Stimulated activated CD8-positive, alpha-beta memory T cell treated with anti-CD3 and anti-CD28 coated beads, Interleukin-7, amount 100 ng/mL, for 48 hours (primary cell): ENCODE measurements at regions not wholly inside any gene's neighbourhood (a gene's known extent, or its start where the extent isn't known, plus 50 kb on each side); places are given as distances from the start of the nearest gene placed in this dataset.
"Not testable (repeated sequence)": the region's sequence is repeated elsewhere in the genome, so short reads cannot be mapped to it uniquely, and the experiment has no call there.

ENCODE experiments used
- DNase-seq, 2 donors: peaks; one replicate each; pipeline ENCODE4 v3.0.0-alpha.2; 2020; ENCODE audit warnings: low read depth in 1 of 2; ENCODE audit errors: extremely low read depth in 1 of 2

DNA sequence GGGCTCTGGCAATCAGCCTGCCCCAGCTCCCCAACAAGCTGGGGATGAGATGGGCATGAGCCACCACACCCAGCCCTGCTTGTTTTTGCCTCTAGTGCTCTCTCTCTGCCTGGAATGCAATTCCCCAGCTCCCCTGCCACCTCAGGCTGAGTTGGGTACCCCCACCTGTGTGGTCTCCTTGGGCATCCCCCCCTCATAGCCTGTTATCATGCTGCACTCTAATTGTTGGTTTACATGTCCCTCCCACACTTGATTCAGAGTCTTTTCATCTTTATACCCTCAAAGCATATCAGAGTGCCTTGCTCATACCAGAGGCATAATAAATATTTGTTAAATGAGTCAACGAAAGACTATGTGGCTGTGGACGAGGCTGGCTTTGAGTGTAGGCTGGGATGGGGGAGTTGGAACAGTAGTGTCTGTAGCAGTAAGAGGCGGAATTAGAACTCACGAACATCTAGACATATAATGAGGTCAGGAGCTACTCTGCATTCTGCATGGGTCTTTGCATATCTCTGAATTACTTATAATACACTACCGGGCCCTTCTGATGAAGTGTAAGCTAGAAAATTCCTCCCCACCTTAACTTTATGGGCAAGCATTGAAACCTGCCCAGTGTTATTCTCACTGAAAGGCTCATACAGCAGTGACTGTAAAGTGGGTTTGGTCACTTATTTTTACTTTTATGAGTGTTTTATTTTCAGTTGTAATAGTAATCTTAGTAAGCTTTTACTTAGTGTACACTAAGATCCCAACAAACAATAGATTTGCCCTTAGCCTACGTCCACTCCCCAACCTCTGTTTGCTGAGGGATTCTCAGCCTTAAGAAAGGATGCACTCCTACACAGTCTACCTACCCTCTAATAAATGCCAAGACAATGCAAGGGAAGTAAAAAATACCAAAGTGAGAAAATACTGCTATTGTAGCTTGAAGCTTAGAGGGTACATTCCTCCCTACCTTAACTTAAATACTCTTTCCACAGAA, 58.7 kb downstream of the EDN1 start:
- DNase-seq = no peak

GRCh38 chr6:12350644-12351170, 60.5 kb downstream of the EDN1 start:
- DNase-seq = no peak

DNA sequence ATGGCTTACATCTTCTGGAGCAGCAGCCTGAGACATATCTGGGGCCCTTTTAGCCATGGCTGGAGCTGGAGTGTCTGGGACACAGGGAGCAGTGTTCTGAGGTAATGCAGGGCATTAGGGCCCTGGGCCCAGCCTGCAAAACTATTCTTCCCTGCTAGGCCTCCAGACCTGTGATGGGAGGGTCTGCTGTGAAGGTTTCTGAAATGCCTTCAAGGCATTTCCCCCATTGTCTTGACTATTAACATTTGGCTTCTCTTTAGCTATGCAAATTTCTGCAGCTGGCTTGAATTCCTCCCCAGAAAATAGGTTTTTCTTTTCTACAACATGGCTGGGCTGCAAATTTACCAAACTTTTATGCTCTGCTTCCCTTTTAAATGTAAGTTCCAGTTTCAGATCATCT, 61.5 kb downstream of the EDN1 start:
- DNase-seq = no peak

- DNase-seq = no peak
Measured at GRCh38 chr6:12353731-12354130, 63.6 kb downstream of the EDN1 start.

GRCh38 chr6:12354499-12354898, 64.3 kb downstream of the EDN1 start:
- no peak for DNase-seq

GRCh38 chr6:12355354-12355753, 65.2 kb downstream of the EDN1 start:
- no peak for DNase-seq

DNA sequence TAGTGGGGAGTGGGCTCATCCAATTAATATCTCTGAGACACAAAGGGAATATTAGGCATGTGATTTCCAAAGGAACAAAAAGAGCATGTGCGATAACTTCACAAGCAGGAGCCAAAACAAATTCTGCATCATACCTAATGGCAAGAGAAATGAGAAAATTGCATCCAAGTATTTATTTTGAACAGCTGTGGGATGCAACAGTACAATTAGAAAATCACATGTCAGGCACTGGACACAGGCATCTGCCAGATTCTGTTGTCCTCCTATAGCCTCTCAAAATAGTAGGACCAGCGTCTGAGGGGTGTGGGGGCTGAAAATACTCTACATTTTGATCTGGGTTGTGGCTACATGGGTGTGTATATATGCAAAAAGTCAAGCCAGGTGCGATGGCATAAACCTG, 66.3 kb downstream of the EDN1 start:
- no peak for DNase-seq

- DNase-seq = no peak
Measured at GRCh38 chr6:12356983-12357972, 67.1 kb downstream of the EDN1 start.

DNA sequence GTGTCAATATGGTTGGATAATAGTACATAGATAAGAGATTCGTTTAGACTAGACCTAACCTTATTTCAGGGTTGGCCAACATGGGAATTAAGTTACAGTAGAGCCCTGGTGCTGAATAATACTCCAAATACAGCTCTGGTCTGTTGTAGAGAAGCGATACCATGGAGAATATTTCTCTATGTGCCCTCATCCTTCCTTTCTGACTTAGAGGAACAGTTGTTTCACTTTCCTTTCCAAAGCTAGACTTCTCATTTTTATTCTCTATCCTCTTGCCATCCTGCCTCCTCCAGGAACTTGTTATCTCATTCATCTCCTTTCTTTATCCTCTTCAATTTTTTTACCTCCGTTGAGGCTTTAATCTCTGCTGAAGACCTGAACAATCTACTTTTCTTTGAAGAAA, 68.9 kb downstream of the EDN1 start:
- no peak for DNase-seq

- DNase-seq = no peak
Measured at GRCh38 chr6:12361042-12361765, 71.0 kb downstream of the EDN1 start.

GRCh38 chr6:12363277-12363650, 73.1 kb downstream of the EDN1 start:
- DNase-seq = not testable (repeated sequence)

GRCh38 chr6:12363651-12364381, 73.7 kb downstream of the EDN1 start:
- DNase-seq = no peak

DNA sequence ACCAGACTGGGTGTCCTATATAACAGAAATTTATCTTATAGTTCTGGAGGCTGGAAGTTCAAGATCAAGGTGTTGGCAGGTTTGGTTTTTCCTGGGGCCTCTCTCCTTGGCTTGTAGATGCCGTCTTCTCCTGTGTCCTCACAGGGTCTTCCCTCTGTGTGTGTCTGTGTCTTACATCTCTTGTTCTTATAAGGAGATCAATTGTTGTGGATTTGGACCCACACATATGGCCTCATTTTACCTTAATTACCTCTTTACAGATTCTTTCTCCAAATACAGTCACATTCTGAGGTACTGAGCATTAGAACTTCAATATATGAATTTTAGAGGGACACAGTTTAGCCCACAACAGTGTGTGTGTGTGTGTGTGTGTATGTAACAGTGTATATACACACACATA, 74.5 kb downstream of the EDN1 start:
- no peak for DNase-seq

- no peak for DNase-seq
Measured at GRCh38 chr6:12366731-12367130, 76.6 kb downstream of the EDN1 start.

GRCh38 chr6:12367412-12367811, 77.3 kb downstream of the EDN1 start:
- no peak for DNase-seq

DNA sequence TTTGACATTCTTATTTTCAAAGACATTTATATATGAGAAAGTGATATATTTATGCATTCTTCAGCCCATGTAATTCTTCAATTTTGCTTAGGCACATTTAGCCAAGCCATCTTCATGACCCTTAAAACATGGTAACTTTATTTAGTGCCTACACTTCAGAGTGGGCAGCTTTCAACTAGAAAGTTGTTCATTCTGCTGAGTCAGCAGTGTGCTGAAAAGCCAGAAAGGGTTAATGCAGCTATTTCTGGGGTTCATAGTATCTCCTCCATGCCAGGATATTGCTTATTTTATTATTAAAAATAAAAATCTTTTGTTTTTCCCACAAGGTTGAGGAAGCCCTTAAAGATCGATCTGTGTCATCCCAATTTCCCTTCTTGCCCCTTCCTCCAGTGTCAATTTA, 79.2 kb downstream of the EDN1 start:
- DNase-seq = no peak

GRCh38 chr6:12369781-12370262, 79.7 kb downstream of the EDN1 start:
- DNase-seq = no peak

GRCh38 chr6:12371151-12371550, 81.0 kb downstream of the EDN1 start:
- no peak for DNase-seq

DNA sequence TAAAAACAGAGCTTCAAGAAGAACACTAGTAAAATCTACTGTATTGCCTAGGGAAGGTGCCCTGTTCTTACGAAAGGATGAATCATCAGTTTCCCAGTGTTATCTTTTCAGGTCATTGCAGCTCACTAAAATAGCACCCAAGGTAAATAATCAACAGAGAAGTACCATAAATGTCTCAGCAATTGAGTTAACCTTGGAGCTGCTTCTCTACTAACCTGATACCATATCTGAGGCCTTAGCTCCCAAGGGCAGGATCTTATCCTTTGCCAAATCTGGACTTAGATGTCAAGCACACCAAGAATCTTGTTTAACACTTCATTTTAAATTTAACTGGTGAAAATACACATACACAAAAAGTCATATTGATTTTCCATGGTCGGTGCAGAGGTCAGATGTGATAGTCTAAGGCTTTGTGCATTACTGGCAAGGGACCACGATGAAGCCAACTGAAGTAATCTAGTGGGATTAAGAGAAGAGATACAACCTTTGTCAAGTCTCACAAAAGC, 81.5 kb downstream of the EDN1 start:
- no peak for DNase-seq

DNA sequence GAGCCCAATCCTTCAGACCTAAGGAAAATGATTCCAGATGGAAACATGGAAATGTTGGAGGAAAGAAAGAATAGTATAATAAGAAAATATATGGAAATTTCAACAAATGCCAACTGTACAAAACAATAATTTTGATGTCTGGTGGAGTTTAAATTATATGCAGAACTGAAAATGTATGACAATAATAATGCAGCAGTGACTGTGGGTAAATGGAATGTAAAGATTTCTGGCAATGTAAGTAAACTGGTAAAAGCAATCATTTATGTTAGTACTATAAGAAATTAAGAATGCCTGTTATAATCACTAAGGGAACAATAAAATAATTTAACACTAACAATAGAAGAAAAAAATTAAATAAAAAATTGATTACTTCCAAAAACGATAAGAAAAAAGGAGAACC, 89.0 kb downstream of the EDN1 start:
- DNase-seq = no peak
